Suppressor macrophage treated with lipopolysaccharide for 4 hours (primary cell): ENCODE measurements at regions not wholly inside any gene's neighbourhood (a gene's known extent, or its start where the extent isn't known, plus 50 kb on each side); places are given as distances from the start of the nearest gene placed in this dataset.

Experiments used
- DNase-seq: peaks from one replicate; pipeline ENCODE4 v3.0.0-alpha.2; 2020

GRCh38 chr6:168130697-168131371 lies 51.8 kb upstream of the FRMD1 start:
- DNase-seq, result no peak

- no peak for DNase-seq
These were observed 51.2 kb upstream of the FRMD1 start for GRCh38 chr6:168130168-168130696.

GRCh38 chr6:168129292-168130167 lies 50.5 kb upstream of the FRMD1 start:
- no peak for DNase-seq

- no peak for DNase-seq
These were observed 49.7 kb upstream of the FRMD1 start for GRCh38 chr6:168128631-168129291.
